ENCODE measurements at regions not wholly inside any gene's neighbourhood (a gene's known extent, or its start where the extent isn't known, plus 50 kb on each side); places are given as distances from the start of the nearest gene placed in this dataset.

GRCh38 chr4:60400593-60400992, 799.5 kb upstream of the ADGRL3 start:
- TF ChIP-seq CTCF (IDR thresholded peaks at IDR 0.05) (no peak), POLR2A (IDR thresholded peaks at IDR 0.05) (no peak)

Measured in heart left ventricle (tissue), 13 donors.